Heart left ventricle (tissue), 13 donors: ENCODE measurements at regions not wholly inside any gene's neighbourhood (a gene's known extent, or its start where the extent isn't known, plus 50 kb on each side); places are given as distances from the start of the nearest gene placed in this dataset.

Experiments
- CTCF ChIP-seq, 12 donors: fragments of 200-600 bp; sonication (generic) in 4 of 12; IDR thresholded peaks; one replicate each; pipeline versions ENCODE4 v1.5.0 to v1.8.0; 2018 to 2022; ENCODE audit warnings: antibody characterized with exemption in 12 of 12, mild to moderate bottlenecking in 5 of 12
- POLR2A ChIP-seq, 2 donors: fragments of 450-650 bp; IDR thresholded peaks; one replicate each; pipeline ENCODE4 v1.6.1; 2017; ENCODE audit warnings: antibody characterized with exemption in 2 of 2, mild to moderate bottlenecking in 2 of 2, moderate library complexity in 2 of 2
- donor health status: ischemic (EF 13 %, LVEDD 7.1; RV severe dilation, severe dysfunction).
- donor health status: DM: no; HTN: yes; CAD: no.
- donor health status: DM: no; HTN: no; CAD: no.
- donor health status: ischemic (EF 25% LVEDD 6.9; RV normal size, moderate dysfunction).
- donor health status: ischemic (EF 25% LVEDD 5.7; RV mildly dilated, moderate dysfunction).
- donor health status: ischemic (EF 35%, LVEDD 5.7; RV mildly dilated, moderate dysfunction).
- donor health status: nonischemic (EF 11% LVEDD 7.7; RV severe dilation, severe dysfunction).
- donor health status: DM: yes; HTN: yes; CAD: no.
- donor health status: PGD.
- donor health status: ischemic (EF 29% LVEDD 5.4; RV normal size, mild dysfunction).
- donor health status: nonischemic (EF 23%, LVEDD 6.1; RV moderate dilation, normal function).

GRCh38 chr16:61289141-61289540, 747.1 kb downstream of the CDH8 start:
- no peak for TF ChIP-seq CTCF (IDR thresholded peaks at IDR 0.05)
- no peak for TF ChIP-seq POLR2A (IDR thresholded peaks at IDR 0.05)
